GM12892 (cell line): ENCODE measurements at regions not wholly inside any gene's neighbourhood (a gene's known extent, or its start where the extent isn't known, plus 50 kb on each side); places are given as distances from the start of the nearest gene placed in this dataset.

ENCODE experiments used
- DNase-seq: peaks from one replicate; pipeline ENCODE4 v3.0.0; 2011; ENCODE audit not compliant: insufficient read length
- FAIRE-seq: peaks from 2 replicates; lab custom pipeline; 2011; peaks lifted over from hg19 to GRCh38; lab: Jason Lieb, UNC
- POLR2A ChIP-seq: IDR thresholded peaks from 2 replicates; pipeline ENCODE4 v1.6.1; 2011; ENCODE audit warnings: low read depth, low read length, control low read depth
- POLR2AphosphoS5 ChIP-seq: IDR thresholded peaks from 2 replicates; pipeline ENCODE4 v1.6.1; 2011; ENCODE audit warnings: low read depth, low read length, control low read depth
- TAF1 ChIP-seq: IDR thresholded peaks from 2 replicates; pipeline ENCODE4 v1.6.1; 2011; ENCODE audit warnings: low read depth, mild to moderate bottlenecking, control low read depth, low read length, borderline replicate concordance

GRCh38 chr5:124054564-124054963 is 542.6 kb downstream of the CSNK1G3 start:
- DNase-seq (no peak), FAIRE-seq (no peak)
- TF ChIP-seq TAF1 (no peak), POLR2AphosphoS5 (no peak), POLR2A (no peak)

- TF ChIP-seq POLR2A (no peak), TAF1 (no peak), POLR2AphosphoS5 (no peak)
- FAIRE-seq (no peak), DNase-seq (no peak)
Measured at GRCh38 chr5:124053340-124053739, 541.4 kb downstream of the CSNK1G3 start.

GRCh38 chr5:124052201-124052600 is 540.2 kb downstream of the CSNK1G3 start:
- TF ChIP-seq POLR2AphosphoS5: no peak
- DNase-seq (no peak), FAIRE-seq (no peak)

- TF ChIP-seq TAF1 (no peak), POLR2A (no peak)
- DNase-seq (no peak), FAIRE-seq (no peak)
Measured at GRCh38 chr5:124050120-124050770, 538.3 kb downstream of the CSNK1G3 start.

GRCh38 chr5:124045412-124045811 is 533.4 kb downstream of the CSNK1G3 start:
- DNase-seq (no peak), FAIRE-seq (no peak)
- TF ChIP-seq POLR2A (no peak), TAF1 (no peak), POLR2AphosphoS5 (no peak)

GRCh38 chr5:124044613-124045012 is 532.6 kb downstream of the CSNK1G3 start:
- FAIRE-seq: no peak
- no peak for DNase-seq
- TF ChIP-seq POLR2A (no peak), TAF1 (no peak), POLR2AphosphoS5 (no peak)

GRCh38 chr5:124043456-124043855 is 531.5 kb downstream of the CSNK1G3 start:
- DNase-seq (no peak), FAIRE-seq (no peak)
- no peak for TF ChIP-seq TAF1
- TF ChIP-seq POLR2A: no peak

GRCh38 chr5:124040799-124041198 is 528.8 kb downstream of the CSNK1G3 start:
- TF ChIP-seq POLR2A: no peak
- DNase-seq (no peak), FAIRE-seq (no peak)

- FAIRE-seq: no peak
- DNase-seq: no peak
- TF ChIP-seq POLR2AphosphoS5: no peak
- no peak for TF ChIP-seq TAF1
- TF ChIP-seq POLR2A: no peak
Measured at GRCh38 chr5:124039410-124039809, 527.4 kb downstream of the CSNK1G3 start.

GRCh38 chr5:124036786-124037185 is 524.8 kb downstream of the CSNK1G3 start:
- no peak for DNase-seq
- no peak for FAIRE-seq
- TF ChIP-seq TAF1 (no peak), POLR2AphosphoS5 (no peak), POLR2A (no peak)

GRCh38 chr5:124034963-124035362 is 523.0 kb downstream of the CSNK1G3 start:
- no peak for DNase-seq
- peak; percentile 86 for FAIRE-seq

GRCh38 chr5:124034083-124034700 is 522.2 kb downstream of the CSNK1G3 start:
- no peak for DNase-seq
- TF ChIP-seq TAF1 (no peak), POLR2A (no peak), POLR2AphosphoS5 (no peak)
- FAIRE-seq: no peak

More at GRCh38 chr5:124034963-124035362, 523.0 kb downstream of the CSNK1G3 start:
- TF ChIP-seq POLR2AphosphoS5 (no peak), TAF1 (no peak), POLR2A (no peak)
